MM.1S (cell line): ENCODE measurements at regions not wholly inside any gene's neighbourhood (a gene's known extent, or its start where the extent isn't known, plus 50 kb on each side); places are given as distances from the start of the nearest gene placed in this dataset.
A peak's percentile ranks its signal among the peaks of the same experiment; 100 is the strongest.
"Not testable (repeated sequence)": the region's sequence is repeated elsewhere in the genome, so short reads cannot be mapped to it uniquely, and the experiment has no call there.

Source experiments
- DNase-seq: peaks from one replicate; pipeline ENCODE4 v3.0.0-alpha.2; 2015
- H2AFZ ChIP-seq: fragments of 300-600 bp; sonication (generic); 2 replicates; pipeline ENCODE4 v1.6.0; 2016; ENCODE audit warnings: antibody characterized with exemption, low read length
- H3F3A ChIP-seq: fragments of 300-600 bp; sonication (generic); 2 replicates; pipeline ENCODE4 v1.6.1; 2016; ENCODE audit warnings: mild to moderate bottlenecking, antibody characterized with exemption, low read length, moderate library complexity, mixed read lengths; ENCODE audit not compliant: insufficient read depth
- H3K27ac ChIP-seq: fragments of 300-600 bp; sonication (generic); 2 replicates; pipeline ENCODE4 v1.5.1; 2016; ENCODE audit warnings: mild to moderate bottlenecking, low read length
- H3K27me3 ChIP-seq: fragments of 300-600 bp; sonication (generic); replicated peaks from 2 replicates; pipeline ENCODE4 v1.6.0; 2016; ENCODE audit warnings: low read length; ENCODE audit not compliant: insufficient read depth
- H3K36me3 ChIP-seq: fragments of 300-600 bp; sonication (generic); replicated peaks from 2 replicates; pipeline ENCODE4 v1.6.1; 2016; ENCODE audit warnings: mild to moderate bottlenecking, low read length, mixed read lengths; ENCODE audit not compliant: insufficient read depth
- H3K4me1 ChIP-seq: fragments of 300-600 bp; sonication (generic); 2 replicates; pipeline ENCODE4 v1.6.1; 2016; ENCODE audit warnings: low read length, mixed read lengths
- H3K4me2 ChIP-seq: fragments of 300-600 bp; sonication (generic); 2 replicates; pipeline ENCODE4 v1.6.0; 2016; ENCODE audit warnings: low read depth, low read length
- H3K4me3 ChIP-seq: fragments of 300-600 bp; sonication (generic); 2 replicates; pipeline ENCODE4 v1.5.1; 2016; ENCODE audit warnings: low read length, mixed read lengths
- H3K79me2 ChIP-seq: fragments of 300-600 bp; sonication (generic); 2 replicates; pipeline ENCODE4 v1.6.1; 2016; ENCODE audit warnings: mixed run types, low read length, mixed read lengths
- H3K9ac ChIP-seq: fragments of 300-600 bp; sonication (generic); 2 replicates; pipeline ENCODE4 v1.6.1; 2016; ENCODE audit warnings: low read length, mixed read lengths
- H3K9me2 ChIP-seq: fragments of 300-600 bp; sonication (generic); replicated peaks from 2 replicates; pipeline ENCODE4 v1.6.1; 2016; ENCODE audit warnings: mild to moderate bottlenecking, low read length, mixed read lengths; ENCODE audit not compliant: insufficient read depth
- H3K9me3 ChIP-seq: fragments of 300-600 bp; sonication (generic); replicated peaks from 2 replicates; pipeline ENCODE4 v1.6.1; 2016; ENCODE audit warnings: mild to moderate bottlenecking, low read length, mixed read lengths; ENCODE audit not compliant: insufficient read depth
- H4K20me1 ChIP-seq: fragments of 300-600 bp; sonication (generic); 2 replicates; pipeline ENCODE4 v1.6.1; 2016; ENCODE audit warnings: mild to moderate bottlenecking, low read length, moderate library complexity, mixed read lengths; ENCODE audit not compliant: insufficient read depth
- EZH2 ChIP-seq: fragments of 300-600 bp; sonication (generic); optimal IDR thresholded peaks from 2 replicates; pipeline ENCODE3; 2017; ENCODE audit warnings: low read depth, mild to moderate bottlenecking, antibody characterized with exemption, low read length, mixed read lengths
- EZH2phosphoT487 ChIP-seq: fragments of 300-600 bp; sonication (generic); IDR thresholded peaks from 2 replicates; pipeline ENCODE4 v1.6.1; 2018; ENCODE audit warnings: antibody characterized with exemption, low read length
- TF ChIP-seq, protein P1 (sequence below): fragments of 300-600 bp; sonication (generic); IDR thresholded peaks from 2 replicates; pipeline ENCODE4 v1.5.1; 2016; ENCODE audit warnings: antibody characterized with exemption, low read length, mixed read lengths

DNA sequence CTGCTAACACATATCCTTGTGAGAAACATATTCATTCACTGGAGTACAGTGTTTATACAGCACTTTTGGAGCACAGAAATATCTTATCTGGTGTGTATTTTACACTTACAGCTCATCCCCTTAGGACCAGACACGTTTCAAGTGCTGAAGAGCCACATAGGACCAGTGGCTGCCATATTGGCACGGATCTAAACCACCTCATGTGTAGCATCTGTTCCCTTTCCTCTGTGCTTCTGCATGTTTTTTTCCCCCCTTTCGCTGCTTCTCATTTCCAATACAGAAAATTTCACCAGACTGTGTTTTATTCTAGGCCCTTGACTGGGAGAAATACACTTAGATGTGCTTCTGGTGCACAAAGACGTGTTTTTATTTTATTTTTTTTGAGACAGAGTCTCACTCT, 69.7 kb upstream of the RBMX start:
- H4K20me1 ChIP-seq, result no peaks in the 10 kb centered on the region
- H3F3A ChIP-seq, result no peaks in the 10 kb centered on the region
- no peak overlapping the region for H3K27ac ChIP-seq
- H3K9me2 ChIP-seq, result no peaks in the 10 kb centered on the region
- H3K79me2 ChIP-seq, result no peaks in the 10 kb centered on the region
- TF ChIP-seq, protein P1, sequence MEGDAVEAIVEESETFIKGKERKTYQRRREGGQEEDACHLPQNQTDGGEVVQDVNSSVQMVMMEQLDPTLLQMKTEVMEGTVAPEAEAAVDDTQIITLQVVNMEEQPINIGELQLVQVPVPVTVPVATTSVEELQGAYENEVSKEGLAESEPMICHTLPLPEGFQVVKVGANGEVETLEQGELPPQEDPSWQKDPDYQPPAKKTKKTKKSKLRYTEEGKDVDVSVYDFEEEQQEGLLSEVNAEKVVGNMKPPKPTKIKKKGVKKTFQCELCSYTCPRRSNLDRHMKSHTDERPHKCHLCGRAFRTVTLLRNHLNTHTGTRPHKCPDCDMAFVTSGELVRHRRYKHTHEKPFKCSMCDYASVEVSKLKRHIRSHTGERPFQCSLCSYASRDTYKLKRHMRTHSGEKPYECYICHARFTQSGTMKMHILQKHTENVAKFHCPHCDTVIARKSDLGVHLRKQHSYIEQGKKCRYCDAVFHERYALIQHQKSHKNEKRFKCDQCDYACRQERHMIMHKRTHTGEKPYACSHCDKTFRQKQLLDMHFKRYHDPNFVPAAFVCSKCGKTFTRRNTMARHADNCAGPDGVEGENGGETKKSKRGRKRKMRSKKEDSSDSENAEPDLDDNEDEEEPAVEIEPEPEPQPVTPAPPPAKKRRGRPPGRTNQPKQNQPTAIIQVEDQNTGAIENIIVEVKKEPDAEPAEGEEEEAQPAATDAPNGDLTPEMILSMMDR, result no peak
- no peak for TF ChIP-seq EZH2
- TF ChIP-seq EZH2phosphoT487, result no peak
- H2AFZ ChIP-seq, result no peak overlapping the region
- H3K4me2 ChIP-seq, result no peak overlapping the region
- H3K9ac ChIP-seq, result no peak overlapping the region
- H3K36me3 ChIP-seq, result no peaks in the 10 kb centered on the region
- H3K4me3 ChIP-seq, result no peak overlapping the region
- H3K4me1 ChIP-seq, result no peaks in the 10 kb centered on the region; the same call in 1 of the 2 replicates
- H3K27me3 ChIP-seq, result no peaks in the 10 kb centered on the region
- DNase-seq, result no peak
- no peaks in the 10 kb centered on the region for H3K9me3 ChIP-seq

DNA sequence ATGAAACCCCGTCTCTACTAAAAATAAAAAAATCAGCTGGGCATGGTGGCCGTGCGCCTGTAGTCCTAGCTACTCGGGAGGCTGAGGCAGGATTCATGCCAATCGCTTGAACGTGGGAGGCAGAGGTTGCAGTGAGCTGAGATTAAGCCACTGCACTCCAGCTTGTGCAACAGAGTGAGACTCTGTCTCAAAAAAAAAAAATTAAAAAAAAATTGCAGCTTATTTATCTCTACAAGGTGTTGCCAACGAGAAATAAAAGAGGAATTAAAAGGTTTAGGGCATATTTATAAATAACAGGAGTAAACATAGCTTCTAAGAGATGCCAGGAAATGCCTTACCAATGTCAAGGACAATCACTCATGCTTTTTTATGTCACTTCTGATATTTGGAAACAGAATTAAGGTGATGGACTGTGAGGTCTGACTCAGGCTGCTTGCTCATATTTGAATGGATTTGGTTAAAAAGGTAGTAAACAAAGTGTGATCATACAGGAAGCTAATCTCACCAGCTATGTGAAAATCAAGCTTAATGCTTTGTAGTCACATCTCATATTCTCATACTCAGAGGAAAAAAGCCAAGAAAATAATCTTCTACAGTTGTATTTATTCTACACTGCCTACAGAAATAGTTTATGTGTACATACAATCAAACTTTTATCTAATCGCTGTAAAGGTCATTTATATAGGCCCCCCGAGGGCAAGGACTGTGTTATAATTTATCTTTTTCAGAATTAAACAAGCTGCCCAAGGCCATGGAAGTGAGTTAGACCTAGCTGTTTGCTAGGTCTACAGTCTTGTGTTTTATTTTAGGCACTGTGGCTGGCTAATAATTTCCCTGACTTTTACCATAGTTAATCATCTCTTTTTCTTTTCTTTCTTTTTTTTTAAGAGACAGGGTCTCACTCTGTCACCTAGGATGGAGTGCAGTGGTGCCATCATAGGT, 61.1 kb upstream of the RBMX start:
- DNase-seq, result no peak

DNA sequence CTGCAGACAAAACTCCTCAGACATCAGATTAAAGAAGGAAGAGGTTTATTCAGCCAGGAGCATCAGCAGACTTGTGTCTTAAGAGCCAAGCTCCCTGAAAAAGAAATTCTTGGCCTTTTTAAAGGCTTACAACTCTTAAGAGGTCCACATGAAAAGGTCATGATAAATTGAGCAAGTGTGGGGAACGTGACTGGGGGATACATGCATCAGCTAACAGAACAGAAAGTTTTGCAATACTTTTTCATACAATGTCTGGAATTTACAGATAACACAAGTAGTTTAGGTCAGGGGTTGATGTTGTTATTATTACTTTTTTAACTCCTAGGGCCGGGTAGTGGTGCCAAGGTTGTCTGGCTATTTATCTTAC, 55.6 kb upstream of the RBMX start:
- DNase-seq, result no peak
- H3K27ac ChIP-seq, result no peak overlapping the region; the same call in 1 of the 2 replicates

More for the DNA sequence above, 61.1 kb upstream of the RBMX start:
- no peaks in the 10 kb centered on the region for H3F3A ChIP-seq
- no peaks in the 10 kb centered on the region for H3K9me3 ChIP-seq
- no peak overlapping the region for H3K27ac ChIP-seq
- no peaks in the 10 kb centered on the region for H3K27me3 ChIP-seq
- H3K4me1 ChIP-seq, result no peaks in the 10 kb centered on the region
- H2AFZ ChIP-seq, result no peak overlapping the region
- no peak overlapping the region for H3K4me3 ChIP-seq
- H3K4me2 ChIP-seq, result no peak overlapping the region
- no peak for TF ChIP-seq EZH2
- TF ChIP-seq, protein P1, result no peak
- no peak for TF ChIP-seq EZH2phosphoT487
- no peaks in the 10 kb centered on the region for H3K9me2 ChIP-seq
- no peaks in the 10 kb centered on the region for H3K36me3 ChIP-seq
- no peaks in the 10 kb centered on the region for H4K20me1 ChIP-seq
- H3K79me2 ChIP-seq, result no peaks in the 10 kb centered on the region
- no peak overlapping the region for H3K9ac ChIP-seq

DNA sequence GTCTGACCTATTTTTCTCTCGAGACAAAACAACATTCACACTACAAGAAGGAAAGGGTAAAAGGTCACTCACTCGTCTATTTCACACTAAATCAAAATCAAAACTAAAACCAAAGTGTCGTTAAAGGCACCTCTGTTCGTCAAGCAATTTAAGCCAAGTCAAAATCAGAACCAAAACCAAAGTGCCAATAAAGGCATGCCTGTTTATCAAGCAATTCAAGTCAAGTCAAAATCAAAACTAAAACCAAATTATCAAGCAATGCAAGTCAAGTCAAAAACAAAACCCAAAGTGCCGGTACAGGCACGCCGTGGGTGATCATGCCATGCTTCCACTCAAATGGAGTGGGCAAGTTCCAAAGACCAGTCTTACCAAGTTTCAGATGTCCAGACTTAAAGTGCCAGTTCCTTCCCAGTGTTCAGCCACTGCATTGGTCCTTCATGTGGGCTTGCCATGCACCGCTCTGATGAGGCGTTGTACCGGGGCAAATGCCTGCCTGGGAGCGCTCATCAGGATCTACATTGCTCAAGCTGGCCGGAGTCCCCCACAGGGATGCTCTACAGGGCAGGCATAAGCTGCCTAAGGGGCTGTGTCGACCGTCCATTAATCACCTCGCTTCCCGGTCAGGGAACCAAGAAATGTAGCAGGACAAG, 55.1 kb upstream of the RBMX start:
- H3K4me2 ChIP-seq, result peak overlapping the region; percentile 29; the same call in 1 of the 2 replicates
- H3K9ac ChIP-seq, result peak overlapping the region; percentile 9; the same call in 1 of the 2 replicates
- H3K4me1 ChIP-seq, H3K36me3 ChIP-seq, H3K9me3 ChIP-seq, H3K79me2 ChIP-seq, H4K20me1 ChIP-seq, H3K9me2 ChIP-seq, H3K27me3 ChIP-seq, H3F3A ChIP-seq: not testable (repeated sequence)
- H3K27ac ChIP-seq, result peak overlapping the region; percentile 5; the same call in 1 of the 2 replicates
- DNase-seq, result peak; percentile 58
- peak overlapping the region; percentile 38 for H3K4me3 ChIP-seq
- H2AFZ ChIP-seq, result peak overlapping the region; percentile 43; the same call in 1 of the 2 replicates

More for the DNA sequence above, 55.6 kb upstream of the RBMX start:
- peak overlapping the region; percentile 29; the same call in 1 of the 2 replicates for H3K4me2 ChIP-seq
- H3K9me2 ChIP-seq, result no peaks in the 10 kb centered on the region
- H3K4me3 ChIP-seq, result peak overlapping the region; percentile 38; the same call in 1 of the 2 replicates
- H3K79me2 ChIP-seq, result no peaks in the 10 kb centered on the region
- no peaks in the 10 kb centered on the region for H4K20me1 ChIP-seq
- H3K4me1 ChIP-seq, result no peaks in the 10 kb centered on the region
- no peaks in the 10 kb centered on the region for H3K27me3 ChIP-seq
- TF ChIP-seq EZH2phosphoT487, result no peak
- TF ChIP-seq, protein P1, result no peak
- TF ChIP-seq EZH2, result no peak
- no peaks in the 10 kb centered on the region for H3F3A ChIP-seq
- H3K36me3 ChIP-seq, result no peaks in the 10 kb centered on the region
- H2AFZ ChIP-seq, result peak overlapping the region; percentile 43; the same call in 1 of the 2 replicates
- no peak overlapping the region for H3K9ac ChIP-seq
- no peaks in the 10 kb centered on the region for H3K9me3 ChIP-seq

DNA sequence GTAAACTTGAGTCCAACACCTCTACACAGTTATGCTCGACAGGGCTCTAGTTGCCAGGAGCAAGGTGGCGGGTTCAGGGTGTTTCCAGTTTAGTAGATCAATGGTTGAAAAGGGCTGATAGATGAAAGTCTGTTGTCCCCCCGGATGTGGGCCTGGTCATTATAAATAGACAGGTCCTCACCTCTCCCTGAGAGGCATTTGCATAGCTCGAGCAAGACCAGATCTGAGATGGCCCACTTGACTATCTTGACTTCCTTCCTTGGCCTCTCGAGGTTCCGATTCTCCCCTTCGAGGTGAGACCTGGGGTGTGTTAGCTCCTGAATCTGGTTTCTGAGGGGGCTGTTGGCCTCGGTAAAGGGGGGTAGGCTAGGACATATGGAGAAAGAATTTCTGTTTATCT, 54.1 kb upstream of the RBMX start:
- DNase-seq, H3K27me3 ChIP-seq, H3K4me3 ChIP-seq, H3K36me3 ChIP-seq, H2AFZ ChIP-seq, H3K4me2 ChIP-seq, H3K9ac ChIP-seq, H3K27ac ChIP-seq, H4K20me1 ChIP-seq, H3K9me2 ChIP-seq, H3K9me3 ChIP-seq, H3F3A ChIP-seq, H3K4me1 ChIP-seq, H3K79me2 ChIP-seq: not testable (repeated sequence)
